A673 (cell line): ENCODE measurements at regions not wholly inside any gene's neighbourhood (a gene's known extent, or its start where the extent isn't known, plus 50 kb on each side); places are given as distances from the start of the nearest gene placed in this dataset.

ENCODE experiments used
- BruUV-seq: library from RNA; stranded (reverse); fragments of 400-500 nt; replicated peaks from 2 replicates; lab custom pipeline; 2021; lab: Mats Ljungman, UMichigan
- CTCF ChIA-PET: fragments of 300-600 bp; sonication (Branson Sonifier 250); formaldehyde crosslinking; loops from one replicate; lab custom pipeline; 2022; ENCODE audit warnings: antibody characterized with exemption; lab: Charles Lee
- POLR2A ChIA-PET: fragments of 300-600 bp; sonication (Branson Sonifier 250); formaldehyde crosslinking; loops from one replicate; lab custom pipeline; 2022; ENCODE audit warnings: antibody characterized with exemption; ENCODE audit not compliant: low non-redundant PET; lab: Charles Lee
- DNase-seq: peaks from one replicate; pipeline ENCODE4 v3.0.0-alpha.2; 2015; ENCODE audit warnings: low spot score
- H3K27ac ChIP-seq: fragments of 200-600 bp; sonication (generic); 2 replicates; pipeline ENCODE4 v1.5.1; 2016; ENCODE audit warnings: mixed run types, low read depth, mild to moderate bottlenecking, mixed read lengths, antibody characterized with exemption, low read length; ENCODE audit not compliant: poor library complexity, severe bottlenecking
- H3K27me3 ChIP-seq: fragments of 200-600 bp; sonication (generic); replicated peaks from 2 replicates; pipeline ENCODE4 v1.6.1; 2017; ENCODE audit warnings: mixed run types, low read depth, mild to moderate bottlenecking, mixed read lengths, antibody characterized with exemption, low read length; ENCODE audit not compliant: insufficient read depth, poor library complexity
- H3K36me3 ChIP-seq: fragments of 200-600 bp; sonication (generic); 2 replicates; pipeline ENCODE4 v1.6.1; 2016; ENCODE audit warnings: mixed run types, mild to moderate bottlenecking, mixed read lengths, antibody characterized with exemption, low read length; ENCODE audit not compliant: insufficient read depth, poor library complexity, severe bottlenecking
- H3K4me1 ChIP-seq: fragments of 200-600 bp; sonication (generic); 2 replicates; pipeline ENCODE4 v1.6.1; 2017; ENCODE audit warnings: mixed run types, mild to moderate bottlenecking, mixed read lengths, antibody characterized with exemption, low read length; ENCODE audit not compliant: insufficient read depth, poor library complexity, severe bottlenecking
- H3K4me3 ChIP-seq: fragments of 200-600 bp; sonication (generic); 2 replicates; pipeline ENCODE4 v1.5.1; 2016; ENCODE audit warnings: low read depth, mixed run types, mild to moderate bottlenecking, mixed read lengths, low read length; ENCODE audit not compliant: poor library complexity, severe bottlenecking
- H3K9me3 ChIP-seq: fragments of 200-600 bp; sonication (generic); 2 replicates; pipeline ENCODE4 v1.6.1; 2016; ENCODE audit warnings: mixed run types, low read depth, mild to moderate bottlenecking, mixed read lengths, antibody characterized with exemption, low read length; ENCODE audit not compliant: poor library complexity, severe bottlenecking
- EZH2 ChIP-seq: fragments of 200-600 bp; sonication (generic); IDR thresholded peaks from 2 replicates; pipeline ENCODE4 v1.6.1; 2017; ENCODE audit warnings: borderline replicate concordance, low read depth, mild to moderate bottlenecking, mixed read lengths, antibody characterized with exemption, low read length; ENCODE audit not compliant: poor library complexity, severe bottlenecking
- intact Hi-C: fragments of 100-400 bp; cut with micrococcal nuclease; formaldehyde crosslinking; loops from one replicate; pipeline ENCODE4 v1.10.0; 2022; ENCODE audit not compliant: unreplicated experiment
- TF ChIP-seq, protein P1 (sequence below): fragments of 300-800, 200-600 bp; sonication (generic); conservative IDR thresholded peaks from 2 replicates; pipeline ENCODE4 v1.5.1; 2017; ENCODE audit warnings: low read depth, mild to moderate bottlenecking, antibody characterized with exemption, low read length, moderate library complexity, mixed read lengths

DNA sequence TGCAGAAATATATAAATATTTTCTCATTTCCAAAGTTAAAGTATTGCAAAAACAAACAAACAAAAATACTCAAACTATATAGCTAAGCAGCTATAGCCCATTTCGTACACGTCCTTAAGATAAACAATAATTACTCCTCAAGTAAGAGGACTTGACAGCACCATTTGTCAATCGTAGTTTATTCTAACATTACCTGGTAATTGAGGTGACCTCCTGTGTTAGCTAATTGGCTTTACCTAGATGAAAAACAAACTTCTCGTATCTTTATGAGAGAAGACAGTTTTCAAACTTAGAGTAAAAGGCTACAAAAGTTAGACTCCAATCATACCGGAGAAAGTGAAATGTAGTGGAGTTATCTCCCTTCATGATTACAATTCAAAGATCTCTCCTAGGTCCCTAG, 1876.1 kb upstream of the PCDH20 start:
- no TSS peak for BruUV-seq
- no peak overlapping the region for H3K4me3 ChIP-seq
- no peaks in the 10 kb centered on the region for H3K4me1 ChIP-seq
- no peak for DNase-seq
- CTCF ChIA-PET: no interaction called here
- intact Hi-C loops: no loop called here
- no peaks in the 10 kb centered on the region for H3K36me3 ChIP-seq
- H3K27ac ChIP-seq: no peak overlapping the region
- no peaks in the 10 kb centered on the region for H3K9me3 ChIP-seq
- no peaks in the 10 kb centered on the region for H3K27me3 ChIP-seq
- no peak for TF ChIP-seq EZH2
- TF ChIP-seq, protein P1, sequence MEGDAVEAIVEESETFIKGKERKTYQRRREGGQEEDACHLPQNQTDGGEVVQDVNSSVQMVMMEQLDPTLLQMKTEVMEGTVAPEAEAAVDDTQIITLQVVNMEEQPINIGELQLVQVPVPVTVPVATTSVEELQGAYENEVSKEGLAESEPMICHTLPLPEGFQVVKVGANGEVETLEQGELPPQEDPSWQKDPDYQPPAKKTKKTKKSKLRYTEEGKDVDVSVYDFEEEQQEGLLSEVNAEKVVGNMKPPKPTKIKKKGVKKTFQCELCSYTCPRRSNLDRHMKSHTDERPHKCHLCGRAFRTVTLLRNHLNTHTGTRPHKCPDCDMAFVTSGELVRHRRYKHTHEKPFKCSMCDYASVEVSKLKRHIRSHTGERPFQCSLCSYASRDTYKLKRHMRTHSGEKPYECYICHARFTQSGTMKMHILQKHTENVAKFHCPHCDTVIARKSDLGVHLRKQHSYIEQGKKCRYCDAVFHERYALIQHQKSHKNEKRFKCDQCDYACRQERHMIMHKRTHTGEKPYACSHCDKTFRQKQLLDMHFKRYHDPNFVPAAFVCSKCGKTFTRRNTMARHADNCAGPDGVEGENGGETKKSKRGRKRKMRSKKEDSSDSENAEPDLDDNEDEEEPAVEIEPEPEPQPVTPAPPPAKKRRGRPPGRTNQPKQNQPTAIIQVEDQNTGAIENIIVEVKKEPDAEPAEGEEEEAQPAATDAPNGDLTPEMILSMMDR: no peak
- POLR2A ChIA-PET: no interaction called here

DNA sequence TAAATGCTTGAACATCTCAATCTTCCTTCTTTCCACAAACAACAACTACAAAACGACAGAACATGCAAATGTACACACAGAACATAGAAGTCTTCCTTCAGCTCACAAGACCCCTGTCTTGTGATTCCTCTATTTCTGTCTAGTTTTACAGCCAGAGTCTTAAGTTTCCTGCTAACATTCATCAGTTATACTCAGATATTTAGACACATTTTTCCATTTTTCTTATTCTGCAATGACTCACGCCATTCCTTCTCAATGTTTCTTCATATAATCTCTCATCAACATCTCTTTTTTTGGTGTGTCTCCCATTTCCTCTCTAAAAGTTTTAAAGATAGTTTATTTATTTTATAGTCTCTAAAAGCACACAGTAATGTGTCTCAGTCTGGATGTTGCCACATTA, 1872.9 kb upstream of the PCDH20 start:
- H3K36me3 ChIP-seq: no peaks in the 10 kb centered on the region
- H3K27ac ChIP-seq: no peak overlapping the region
- BruUV-seq: no TSS peak
- ChIA-PET CTCF (no interaction called here), POLR2A (no interaction called here)
- no peaks in the 10 kb centered on the region for H3K27me3 ChIP-seq
- H3K4me3 ChIP-seq: no peak overlapping the region
- peaks cover 5% of the 10 kb centered on the region for H3K9me3 ChIP-seq
- DNase-seq: no peak
- TF ChIP-seq EZH2: no peak
- TF ChIP-seq, protein P1: no peak
- intact Hi-C loops: no loop called here
- H3K4me1 ChIP-seq: no peaks in the 10 kb centered on the region

DNA sequence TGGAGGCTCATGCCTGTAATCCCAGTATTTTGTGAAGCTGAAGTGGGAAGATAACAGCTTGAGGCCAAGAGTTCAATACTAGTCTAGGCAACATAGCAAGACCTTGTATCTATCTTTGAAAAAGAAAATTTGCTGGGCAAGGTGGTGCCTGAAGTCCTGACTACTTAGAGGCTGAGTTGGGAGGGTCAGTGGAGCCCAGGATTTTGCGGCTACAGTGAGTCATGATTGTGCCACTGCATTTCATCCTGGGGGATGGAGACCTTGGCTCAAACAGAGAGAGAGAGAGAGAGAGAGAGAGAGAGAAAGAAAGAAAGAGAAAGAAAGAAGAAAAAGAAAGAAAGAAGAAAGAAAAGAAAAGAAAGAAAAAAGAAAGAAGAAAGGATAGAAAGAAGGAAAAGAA, 1872.3 kb upstream of the PCDH20 start:
- no peak for DNase-seq

DNA sequence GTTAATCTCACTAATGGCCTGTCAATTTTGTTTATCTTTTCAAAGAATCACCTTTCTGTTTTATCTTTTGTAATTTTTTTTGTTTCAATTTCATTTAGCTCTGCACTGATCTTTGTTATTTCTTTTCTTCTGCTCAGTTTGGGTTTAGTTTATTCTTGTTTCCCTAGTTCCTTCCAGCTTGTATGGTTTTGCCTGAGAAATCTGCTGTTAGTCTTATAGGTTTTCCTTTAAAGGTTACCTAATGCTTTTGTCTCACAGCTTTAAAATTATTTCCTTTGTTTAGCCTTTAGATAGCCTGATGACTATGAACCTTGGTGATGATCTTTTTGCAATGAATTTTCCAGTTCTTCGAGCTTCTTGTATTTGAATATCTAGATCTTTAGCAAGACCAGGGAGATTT, 1869.8 kb upstream of the PCDH20 start:
- H3K9me3 ChIP-seq: peaks cover 5% of the 10 kb centered on the region
- no peak for DNase-seq
- H3K4me1 ChIP-seq: no peaks in the 10 kb centered on the region
- H3K36me3 ChIP-seq: no peaks in the 10 kb centered on the region
- intact Hi-C loops: no loop called here
- no peak overlapping the region for H3K27ac ChIP-seq
- BruUV-seq: no TSS peak
- ChIA-PET CTCF (no interaction called here), POLR2A (no interaction called here)
- no peak overlapping the region for H3K4me3 ChIP-seq
- TF ChIP-seq EZH2: no peak
- TF ChIP-seq, protein P1: no peak
- H3K27me3 ChIP-seq: no peaks in the 10 kb centered on the region

More for the DNA sequence above, 1872.3 kb upstream of the PCDH20 start:
- Histone ChIP-seq H3K36me3 (no peaks in the 10 kb centered on the region), H3K9me3 (peaks cover 5% of the 10 kb centered on the region), H3K27me3 (no peaks in the 10 kb centered on the region), H3K4me1 (no peaks in the 10 kb centered on the region), H3K4me3 (no peak overlapping the region), H3K27ac (no peak overlapping the region)
- intact Hi-C loops: no loop called here
- no TSS peak for BruUV-seq
- POLR2A ChIA-PET: no interaction called here
- CTCF ChIA-PET: no interaction called here
- no peak for TF ChIP-seq EZH2
